Stimulated activated CD8-positive, alpha-beta memory T cell treated with anti-CD3 and anti-CD28 coated beads, Interleukin-2, amount 100 ng/mL, for 48 hours (primary cell): ENCODE measurements at regions not wholly inside any gene's neighbourhood (a gene's known extent, or its start where the extent isn't known, plus 50 kb on each side); places are given as distances from the start of the nearest gene placed in this dataset.

Experiments
- DNase-seq, 2 donors: peaks; one replicate each; pipeline ENCODE4 v3.0.0-alpha.2; 2020; ENCODE audit warnings: low read depth in 2 of 2

GRCh38 chr15:46231786-46232185 lies 597.0 kb downstream of the SQOR start:
- DNase-seq = no peak

- DNase-seq = no peak
Observed at GRCh38 chr15:46232471-46232870, 597.6 kb downstream of the SQOR start.

GRCh38 chr15:46242935-46243334 lies 608.1 kb downstream of the SQOR start:
- DNase-seq = no peak

- no peak for DNase-seq
Observed at GRCh38 chr15:46251903-46252302, 617.1 kb downstream of the SQOR start.

- DNase-seq = no peak
Observed at GRCh38 chr15:46258056-46258455, 623.2 kb downstream of the SQOR start.

GRCh38 chr15:46260937-46261336 lies 626.1 kb downstream of the SQOR start:
- DNase-seq = no peak

GRCh38 chr15:46265664-46266347 lies 631.0 kb downstream of the SQOR start:
- DNase-seq = no peak

GRCh38 chr15:46266661-46267060 lies 631.8 kb downstream of the SQOR start:
- no peak for DNase-seq

- DNase-seq = no peak
Observed at GRCh38 chr15:46270481-46271147, 635.8 kb downstream of the SQOR start.

GRCh38 chr15:46275701-46276100 lies 640.9 kb downstream of the SQOR start:
- DNase-seq = no peak

- no peak for DNase-seq
Observed at GRCh38 chr15:46277451-46277850, 642.6 kb downstream of the SQOR start.

- DNase-seq = no peak
Observed at GRCh38 chr15:46278062-46278461, 643.2 kb downstream of the SQOR start.

- DNase-seq = no peak
Observed at GRCh38 chr15:46278486-46279090, 643.8 kb downstream of the SQOR start.

GRCh38 chr15:46280762-46281542 lies 646.1 kb downstream of the SQOR start:
- DNase-seq = no peak

- DNase-seq = no peak
Observed at GRCh38 chr15:46293550-46293949, 658.7 kb downstream of the SQOR start.

GRCh38 chr15:46296002-46296401 lies 661.2 kb downstream of the SQOR start:
- DNase-seq = no peak

- DNase-seq = no peak
Observed at GRCh38 chr15:46296797-46297196, 662.0 kb downstream of the SQOR start.

GRCh38 chr15:46297766-46298165 lies 662.9 kb downstream of the SQOR start:
- no peak for DNase-seq

GRCh38 chr15:46300716-46301115 lies 665.9 kb downstream of the SQOR start:
- no peak for DNase-seq

GRCh38 chr15:46301291-46301690 lies 666.5 kb downstream of the SQOR start:
- no peak for DNase-seq

GRCh38 chr15:46301826-46302225 lies 667.0 kb downstream of the SQOR start:
- no peak for DNase-seq

- no peak for DNase-seq
Observed at GRCh38 chr15:46304321-46304720, 669.5 kb downstream of the SQOR start.
